Left forelimb (tissue), 1 donor: ENCODE measurements at regions not wholly inside any gene's neighbourhood (a gene's known extent, or its start where the extent isn't known, plus 50 kb on each side); places are given as distances from the start of the nearest gene placed in this dataset.
"Not testable (repeated sequence)": the region's sequence is repeated elsewhere in the genome, so short reads cannot be mapped to it uniquely, and the experiment has no call there.

Experiments
- DNase-seq: peaks from one replicate; pipeline ENCODE4 v3.0.0-alpha.2; 2018; ENCODE audit warnings: low spot score

DNA sequence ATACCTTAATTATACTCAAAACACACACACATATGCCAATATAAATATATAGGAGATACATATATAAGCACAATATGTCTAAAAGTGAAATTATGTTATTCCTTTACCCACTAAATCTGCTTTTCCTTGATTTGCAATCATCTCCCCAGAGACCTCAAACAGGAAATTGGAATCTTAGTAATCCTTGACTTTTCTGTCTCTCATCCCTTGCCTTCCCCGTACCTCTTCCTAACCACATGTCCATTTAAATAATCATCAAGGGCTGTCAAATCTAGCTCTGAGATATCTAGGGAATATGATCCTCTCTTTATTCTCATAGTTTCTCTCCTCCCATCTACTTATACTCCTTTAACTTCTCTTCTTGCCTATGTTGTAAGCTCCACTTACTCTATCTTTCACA is 336.6 kb downstream of the HGF start:
- no peak for DNase-seq

DNA sequence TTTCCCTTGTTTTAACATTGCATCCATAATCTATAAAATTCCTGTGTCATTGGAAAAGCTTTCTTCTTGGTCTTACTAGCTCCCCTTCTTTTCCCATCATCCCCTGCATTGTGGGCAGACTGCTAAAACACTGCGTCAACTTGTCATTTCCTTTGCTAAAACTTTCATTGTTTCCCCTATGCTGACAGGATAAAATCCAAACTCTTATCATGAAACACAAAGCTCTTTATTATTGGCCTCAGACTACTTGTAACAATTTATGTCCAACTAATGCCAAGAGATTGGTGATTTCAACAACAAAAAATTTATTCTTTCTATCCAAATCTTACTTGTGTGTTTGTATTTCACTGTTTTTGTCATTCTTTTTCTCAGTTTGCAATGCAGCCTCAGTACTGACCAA is 339.1 kb downstream of the HGF start:
- DNase-seq: no peak

DNA sequence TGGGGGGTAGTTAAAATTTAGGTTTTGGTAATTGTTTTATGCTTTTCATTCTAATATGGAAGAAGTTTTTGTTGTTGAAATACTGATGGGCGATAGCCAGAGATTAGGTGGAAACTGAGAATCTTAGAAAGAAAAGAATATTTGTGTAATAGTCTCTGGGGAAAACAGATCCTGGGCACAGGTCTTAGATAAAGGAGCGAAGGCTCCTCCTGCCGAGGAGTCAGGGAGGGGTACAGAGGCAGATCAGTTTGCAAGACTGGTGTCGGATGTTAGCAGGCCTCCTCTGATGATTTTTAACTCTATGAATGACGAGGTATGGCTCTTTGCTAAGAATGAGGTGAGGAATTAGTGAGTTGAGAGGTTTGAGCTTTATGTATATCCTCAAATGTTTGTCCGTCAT is 339.7 kb downstream of the HGF start:
- no peak for DNase-seq

DNA sequence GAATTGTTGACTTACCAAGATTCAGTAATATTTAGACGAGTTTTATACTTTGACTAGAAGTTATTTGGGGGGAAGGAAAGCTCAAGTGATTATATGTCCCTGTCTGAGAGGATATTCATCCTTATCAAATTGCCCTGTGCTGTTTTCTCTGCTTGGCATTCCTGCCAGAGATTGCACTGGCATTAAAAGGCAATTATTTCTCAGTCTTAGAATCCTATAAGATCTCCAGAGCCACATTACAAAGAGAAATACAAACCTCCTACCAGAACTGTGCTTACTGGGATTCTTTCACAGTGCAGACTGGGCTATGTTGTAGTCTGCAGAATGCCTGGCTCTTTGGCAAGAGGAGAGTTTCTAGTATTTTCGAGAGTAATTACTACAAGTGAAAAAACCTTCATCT is 342.4 kb downstream of the HGF start:
- DNase-seq: no peak

DNA sequence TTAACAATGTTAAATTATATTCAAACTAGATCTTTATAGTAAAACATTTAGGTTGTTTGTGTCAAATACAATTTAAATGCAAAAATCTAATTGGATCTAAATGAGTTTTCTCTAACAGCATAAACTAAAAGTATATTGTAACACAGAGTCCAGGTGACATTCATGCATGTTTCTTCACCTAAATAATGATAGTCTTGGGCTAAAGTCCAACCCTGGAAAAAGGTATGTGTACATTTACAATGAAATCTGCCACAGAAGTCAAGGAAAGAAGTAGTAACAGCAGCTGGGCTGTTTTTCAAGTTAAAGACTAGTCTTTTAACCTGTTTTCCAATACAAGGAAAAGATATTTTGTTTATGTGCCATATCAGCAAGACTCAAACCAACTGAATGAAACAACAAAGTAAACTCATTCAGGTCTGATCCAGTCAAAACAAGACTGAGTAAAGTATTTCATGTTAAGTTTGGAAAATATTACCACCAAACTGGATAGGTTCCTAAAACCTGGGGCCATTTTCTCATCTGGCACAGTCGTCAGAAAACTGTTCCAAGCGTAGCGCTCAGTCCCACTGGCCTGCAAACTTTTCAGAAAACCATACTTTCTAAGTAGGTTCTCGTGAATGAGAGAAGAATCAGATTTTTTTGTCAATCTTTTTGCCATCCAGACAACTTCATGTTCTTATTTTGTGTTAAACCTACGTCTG is 349.2 kb downstream of the HGF start:
- no peak for DNase-seq

DNA sequence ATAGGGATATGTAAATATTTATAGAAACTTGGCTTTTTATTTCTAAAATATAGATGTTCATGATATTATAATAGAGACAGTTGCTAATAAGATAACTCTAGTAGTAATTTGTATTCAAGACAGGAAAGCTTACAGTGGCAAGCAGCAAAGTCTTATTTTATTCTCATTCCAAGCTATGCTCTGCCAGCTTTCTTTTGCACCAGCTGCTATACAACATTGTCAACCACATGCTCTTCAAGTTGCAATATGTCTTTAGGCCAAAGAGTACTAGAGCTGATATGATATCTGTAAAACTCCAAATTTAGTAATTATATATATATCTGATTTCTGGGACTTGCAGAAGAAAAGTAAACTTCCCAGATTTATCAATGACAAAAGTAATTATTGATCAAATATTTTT is 350.1 kb downstream of the HGF start:
- no peak for DNase-seq

DNA sequence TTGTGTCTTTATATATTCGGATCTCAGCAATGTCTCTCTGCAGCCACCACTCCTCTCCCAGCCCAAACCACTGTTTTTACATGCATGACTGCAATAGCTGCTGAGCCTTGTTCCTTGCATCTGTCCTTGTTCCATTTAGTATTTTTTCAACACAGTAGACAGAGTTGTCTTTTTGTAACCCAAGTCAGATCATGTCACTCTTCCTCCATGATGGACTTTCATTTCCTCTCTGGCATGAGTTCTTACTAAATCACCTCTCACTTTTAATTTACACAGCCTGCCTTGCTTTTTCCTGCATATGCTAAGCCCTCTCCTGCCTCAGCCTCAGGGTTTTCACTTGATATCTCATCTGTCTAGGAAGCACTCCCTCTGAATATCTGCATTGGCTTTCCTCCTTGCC is 353.2 kb downstream of the HGF start:
- no peak for DNase-seq

DNA sequence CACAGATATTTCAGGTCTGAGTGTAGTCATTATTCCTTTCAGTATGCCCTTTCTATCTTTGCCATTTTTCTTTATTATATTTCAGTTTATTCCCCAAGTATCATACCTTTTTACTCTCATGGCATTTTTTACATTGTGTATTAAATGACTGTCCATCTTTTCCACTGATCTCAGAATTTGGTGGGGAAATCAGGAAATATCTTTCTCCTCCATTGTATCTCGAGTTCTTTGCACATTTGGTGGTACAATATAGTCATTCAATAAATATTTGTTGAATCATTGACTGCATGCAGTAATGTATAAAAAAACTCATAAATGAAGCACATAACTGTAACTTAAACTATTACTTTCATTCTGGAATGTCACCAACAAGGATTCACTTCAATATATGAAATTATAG is 354.7 kb downstream of the HGF start:
- DNase-seq: no peak

DNA sequence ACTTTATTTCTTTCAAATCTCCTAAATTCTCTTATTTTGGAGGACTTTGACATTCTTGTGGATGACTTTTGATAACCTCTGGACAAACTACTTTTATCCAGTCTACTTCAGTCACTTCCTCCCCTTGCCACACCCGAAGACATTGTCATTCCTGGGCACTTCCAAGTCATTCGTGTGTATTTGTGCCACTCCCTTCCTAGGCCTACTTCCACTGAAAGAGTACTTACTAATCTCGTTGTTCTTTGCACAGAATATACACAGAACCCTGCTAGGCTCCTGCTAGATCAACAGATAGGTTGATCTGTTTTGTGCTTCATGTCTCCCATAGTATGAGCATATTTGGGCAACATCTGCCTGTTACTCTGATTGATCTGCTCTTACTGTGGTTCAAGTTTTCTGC is 355.4 kb downstream of the HGF start:
- no peak for DNase-seq

DNA sequence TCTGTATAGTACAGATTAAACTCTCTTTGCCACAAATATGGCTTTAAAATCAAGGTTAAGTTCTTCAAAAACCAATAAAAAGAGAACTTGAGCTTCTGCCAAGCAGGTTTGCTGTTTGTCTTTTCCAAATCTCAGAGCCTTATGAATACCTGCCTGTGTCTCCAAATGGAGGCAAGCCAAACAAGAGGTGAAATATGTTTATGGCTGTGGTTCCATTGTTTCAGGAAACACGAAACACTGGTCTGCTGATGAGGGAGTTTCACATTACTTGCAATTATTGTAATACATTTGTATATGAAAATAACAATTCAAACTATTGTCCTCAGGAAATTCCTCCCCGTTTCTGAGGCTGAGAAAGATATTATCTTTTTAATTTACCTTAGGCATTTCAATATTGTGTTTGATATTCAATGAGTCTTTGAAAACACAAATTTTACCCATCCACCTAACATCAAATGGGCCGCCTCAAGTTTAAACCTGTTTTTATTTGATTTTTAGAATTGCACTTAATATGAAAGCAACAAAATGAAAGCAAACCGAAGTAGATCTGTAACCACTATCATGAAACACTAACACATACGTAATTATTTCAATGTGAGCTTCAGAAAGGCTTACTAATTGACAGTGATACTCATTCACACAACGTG is 359.3 kb downstream of the HGF start:
- DNase-seq: no peak

DNA sequence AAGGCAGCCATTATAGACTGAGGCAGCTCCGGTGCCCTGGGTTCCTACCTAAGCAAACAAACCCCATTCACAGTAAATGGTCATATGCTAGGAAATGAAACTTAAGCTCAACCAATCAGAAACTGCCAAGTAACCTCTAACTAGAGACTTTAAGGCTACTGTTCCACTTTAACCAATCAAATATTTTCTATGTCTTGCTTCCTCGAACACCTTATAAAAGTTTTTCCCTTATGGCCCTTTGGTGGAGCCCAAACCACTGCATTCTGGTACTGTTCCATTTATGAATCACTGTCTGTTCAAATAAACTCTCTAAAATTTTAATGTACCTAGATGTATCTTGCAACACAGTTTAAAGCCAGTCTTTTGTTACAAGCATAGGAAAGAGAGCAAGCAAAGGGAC is 361.1 kb downstream of the HGF start:
- DNase-seq: no peak

DNA sequence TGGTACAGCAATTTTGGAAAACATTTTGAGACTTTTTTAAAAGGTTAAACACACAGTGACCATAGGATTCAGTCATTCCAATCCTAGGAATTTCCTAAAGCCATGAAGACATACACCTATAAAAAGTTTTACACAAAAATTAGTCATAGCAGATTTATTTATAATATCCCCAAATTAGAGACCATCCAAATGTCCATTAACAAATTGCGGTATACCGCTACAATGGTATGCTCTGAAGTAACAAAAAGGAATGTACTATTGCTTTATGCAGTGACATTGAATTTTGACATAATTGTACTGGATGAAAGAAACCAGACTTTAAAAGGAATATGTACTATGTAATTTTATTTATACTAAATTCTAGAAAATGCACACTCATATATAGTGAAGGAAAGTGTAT is 362.8 kb downstream of the HGF start:
- DNase-seq: no peak

DNA sequence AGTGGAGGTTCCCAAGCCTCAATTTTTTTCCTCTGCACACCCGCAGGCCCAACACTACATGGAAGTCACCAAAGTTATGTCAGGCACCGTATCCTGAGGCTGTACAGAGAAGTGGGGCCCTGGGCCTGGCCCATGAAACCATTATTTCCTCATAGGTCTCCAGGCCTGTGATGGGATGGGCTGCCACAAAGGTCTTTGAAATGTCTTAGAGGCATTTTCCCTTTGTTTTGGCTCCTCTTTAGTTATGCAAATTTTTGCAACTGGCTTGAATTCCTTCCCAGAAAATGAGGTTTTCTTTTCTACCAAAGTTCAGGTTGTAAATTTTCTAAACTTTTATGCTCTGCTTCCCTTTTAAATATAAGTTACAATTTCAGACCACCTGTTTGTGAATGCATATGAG is 365.2 kb downstream of the HGF start:
- DNase-seq: no peak

DNA sequence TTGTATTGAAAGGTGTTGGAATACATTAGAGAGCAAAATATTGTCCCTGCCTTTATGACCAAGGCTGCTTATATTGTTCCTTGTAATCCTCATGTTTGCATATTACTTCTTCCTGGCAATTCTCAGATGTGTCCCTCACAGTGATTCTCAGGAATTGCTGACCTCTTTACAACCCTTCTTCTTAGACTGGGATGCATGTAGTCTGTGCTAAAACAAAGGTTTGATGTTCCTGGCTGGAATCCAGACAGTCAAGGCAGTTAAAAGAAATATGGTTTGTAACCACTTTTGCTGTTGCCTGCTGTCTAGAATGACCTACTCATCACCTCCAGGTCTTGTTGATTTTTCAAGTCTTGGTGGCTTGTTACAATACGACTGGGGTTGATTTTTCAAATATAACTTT is 367.6 kb downstream of the HGF start:
- no peak for DNase-seq

DNA sequence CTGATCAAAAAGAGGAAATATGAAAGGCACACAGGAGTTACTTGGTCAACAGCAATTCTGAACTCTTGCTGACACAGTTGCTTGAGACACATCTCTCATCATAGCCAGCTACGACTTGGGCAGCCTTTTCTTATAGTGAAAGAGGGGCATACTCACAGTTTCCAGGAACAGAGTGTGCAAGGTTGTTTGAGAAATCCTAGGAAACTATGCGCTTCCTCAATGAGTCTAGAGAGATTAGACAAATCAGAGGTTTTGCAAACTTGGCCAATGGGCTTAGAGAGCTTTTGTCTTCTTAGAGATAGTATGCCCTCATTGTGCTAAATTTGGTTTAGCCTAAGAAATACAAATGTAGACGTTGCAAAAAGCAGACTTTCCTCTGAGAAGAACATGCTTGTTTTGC is 370.4 kb downstream of the HGF start:
- DNase-seq: no peak

DNA sequence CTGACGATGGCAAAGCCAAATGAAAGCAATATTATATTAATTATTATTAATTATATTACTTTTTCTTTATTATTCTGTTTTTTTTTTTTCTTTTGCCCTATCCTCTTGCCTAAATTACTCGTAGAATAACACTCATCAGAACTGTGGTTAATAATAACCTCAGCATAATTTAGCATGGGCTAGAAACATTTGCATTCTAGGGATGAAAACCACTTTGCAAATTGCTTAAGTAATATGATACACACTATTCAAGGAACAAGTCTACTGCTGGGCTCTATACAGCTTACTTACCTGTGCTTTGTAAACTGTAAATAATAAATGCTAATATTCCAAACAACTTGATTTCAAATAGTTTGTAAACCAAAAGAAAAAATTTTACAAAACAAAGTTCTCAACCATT is 375.8 kb downstream of the HGF start:
- DNase-seq: no peak

DNA sequence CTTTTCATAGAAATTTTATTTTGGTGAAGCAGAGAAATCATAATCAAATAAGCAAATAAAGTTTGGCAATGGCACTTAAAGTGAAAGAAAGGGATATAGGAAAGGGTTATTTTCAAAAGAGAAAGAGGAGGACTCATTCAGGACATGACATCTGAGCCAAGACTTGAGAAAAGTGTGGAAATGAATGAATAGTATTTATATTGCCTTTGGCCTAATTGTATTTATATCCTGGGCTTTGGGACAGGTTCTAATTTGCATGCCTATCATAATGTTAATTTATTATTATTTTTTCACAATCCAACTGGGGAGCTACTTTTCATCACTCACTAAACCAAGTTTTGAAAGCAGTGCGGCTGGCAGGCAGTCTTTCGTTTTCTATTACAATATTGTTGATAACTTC is 376.8 kb downstream of the HGF start:
- DNase-seq: no peak

DNA sequence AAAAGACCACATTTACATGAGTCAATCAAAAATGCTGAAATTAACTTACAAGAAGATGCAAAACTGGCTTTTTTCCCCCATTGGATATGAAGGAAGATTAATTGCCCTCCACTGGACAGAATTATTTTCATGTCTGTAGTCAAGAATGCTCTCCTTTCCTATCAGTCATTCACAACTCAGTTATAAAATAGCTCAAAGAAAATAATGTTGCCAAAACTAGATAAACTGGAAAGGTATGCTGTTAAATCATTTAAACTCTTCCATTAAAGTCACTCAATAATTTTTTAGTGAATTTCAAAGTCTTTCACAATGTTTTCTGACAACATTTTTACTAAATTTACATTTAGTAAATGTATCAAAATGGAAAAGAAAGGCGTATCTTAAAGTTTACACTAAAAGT is 384.5 kb downstream of the HGF start:
- DNase-seq: no peak

DNA sequence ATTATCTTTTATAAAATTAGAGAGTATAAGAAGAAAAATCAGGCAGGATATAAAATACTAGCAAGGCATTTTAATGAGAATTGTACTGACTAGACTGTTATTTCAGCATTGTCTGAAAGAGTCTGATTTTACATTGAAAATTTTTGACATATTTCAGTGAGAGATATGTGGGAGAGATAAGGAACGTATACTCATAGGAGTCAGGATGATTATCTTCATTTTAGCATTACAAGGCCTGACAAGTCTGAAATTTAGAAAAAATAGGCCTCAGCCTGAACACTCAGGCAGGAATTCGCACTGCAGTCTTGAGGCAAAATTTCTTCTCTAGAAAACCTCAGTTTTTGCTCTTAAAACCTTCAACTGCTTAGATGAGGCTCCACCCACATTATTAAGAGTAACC is 386.0 kb downstream of the HGF start:
- no peak for DNase-seq

DNA sequence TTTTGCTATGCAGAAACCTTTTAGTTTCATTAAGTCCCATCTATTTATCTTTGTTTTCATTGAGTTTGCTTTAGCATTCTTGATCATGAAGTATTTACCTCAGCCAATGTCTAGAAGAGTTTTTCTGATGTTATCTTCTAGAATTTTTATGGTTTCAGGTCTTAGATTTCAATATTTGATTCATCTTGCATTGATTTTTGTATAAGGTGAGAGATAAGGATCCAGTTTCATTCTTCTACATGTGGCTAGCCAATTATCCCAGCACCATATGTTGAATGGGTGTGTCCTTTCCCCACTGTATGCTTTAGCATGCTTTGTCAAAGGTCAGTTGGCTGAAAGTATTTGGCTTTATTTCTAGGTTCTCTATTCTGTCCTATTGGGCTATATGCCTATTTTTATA is 395.2 kb downstream of the HGF start:
- not testable (repeated sequence) for DNase-seq

DNA sequence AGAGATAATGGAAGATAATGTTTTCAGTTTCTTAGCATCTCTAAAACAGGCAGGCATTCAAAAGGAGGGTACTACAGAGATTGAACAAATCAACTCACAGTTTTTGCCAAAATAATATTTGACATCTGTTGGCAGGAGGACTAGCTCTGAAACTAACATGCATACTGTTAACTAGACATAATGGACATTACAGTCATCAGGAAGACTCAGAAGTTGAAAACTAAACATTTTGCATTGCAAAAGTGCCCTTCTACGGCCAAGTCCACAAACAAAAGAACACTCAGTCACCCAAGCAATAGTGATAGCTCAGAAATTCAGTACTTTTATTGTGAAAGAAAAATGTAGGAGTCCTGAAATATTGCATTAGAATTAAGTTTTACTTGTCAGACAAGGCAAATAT is 399.0 kb downstream of the HGF start:
- DNase-seq: no peak

DNA sequence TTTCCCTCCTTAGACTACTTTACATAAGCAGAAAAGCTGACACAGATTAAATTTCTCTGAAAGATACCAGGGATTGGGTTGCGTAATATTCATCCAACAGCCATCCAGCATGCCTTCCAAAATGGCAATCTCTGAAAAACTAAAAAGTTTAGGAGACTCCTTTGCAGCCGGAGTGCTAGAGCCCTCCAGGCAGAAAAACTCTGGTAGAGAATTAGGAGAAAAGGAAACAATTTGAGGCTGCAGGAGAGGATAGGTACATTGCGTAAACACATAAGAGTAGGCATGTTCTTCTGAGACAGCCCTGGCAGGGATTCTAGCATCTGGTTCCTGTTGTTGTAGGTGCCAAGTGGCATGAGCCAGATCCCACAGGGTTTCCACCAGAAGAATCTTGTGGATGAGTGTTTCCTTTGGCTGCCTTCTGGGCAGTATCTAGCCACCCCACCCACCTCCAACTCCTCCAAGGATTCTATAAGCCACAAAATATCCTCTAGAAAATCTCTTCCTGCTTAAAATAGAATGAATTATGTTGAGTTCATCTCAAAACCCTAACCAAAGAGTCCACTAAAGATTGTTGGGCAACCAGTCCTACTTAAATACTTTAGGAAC is 402.4 kb downstream of the HGF start:
- no peak for DNase-seq

DNA sequence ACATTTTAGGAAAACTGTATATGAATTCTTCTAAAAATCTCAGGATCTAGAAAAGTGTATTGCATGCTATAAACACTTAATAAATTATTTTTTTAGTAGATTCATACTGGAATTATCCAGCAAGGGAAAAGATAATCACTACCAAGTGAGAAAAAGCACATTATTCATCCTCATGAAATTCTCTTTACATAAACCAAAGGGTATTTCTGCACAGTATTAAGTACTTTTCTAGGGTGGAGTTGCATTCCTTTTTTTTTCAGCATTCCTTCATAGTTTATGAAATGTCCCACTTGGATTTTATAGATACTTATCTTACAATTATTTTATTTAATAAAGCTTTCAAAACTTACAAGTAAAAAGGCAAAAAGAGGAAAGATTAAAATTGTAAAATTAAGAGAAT is 403.3 kb downstream of the HGF start:
- no peak for DNase-seq

DNA sequence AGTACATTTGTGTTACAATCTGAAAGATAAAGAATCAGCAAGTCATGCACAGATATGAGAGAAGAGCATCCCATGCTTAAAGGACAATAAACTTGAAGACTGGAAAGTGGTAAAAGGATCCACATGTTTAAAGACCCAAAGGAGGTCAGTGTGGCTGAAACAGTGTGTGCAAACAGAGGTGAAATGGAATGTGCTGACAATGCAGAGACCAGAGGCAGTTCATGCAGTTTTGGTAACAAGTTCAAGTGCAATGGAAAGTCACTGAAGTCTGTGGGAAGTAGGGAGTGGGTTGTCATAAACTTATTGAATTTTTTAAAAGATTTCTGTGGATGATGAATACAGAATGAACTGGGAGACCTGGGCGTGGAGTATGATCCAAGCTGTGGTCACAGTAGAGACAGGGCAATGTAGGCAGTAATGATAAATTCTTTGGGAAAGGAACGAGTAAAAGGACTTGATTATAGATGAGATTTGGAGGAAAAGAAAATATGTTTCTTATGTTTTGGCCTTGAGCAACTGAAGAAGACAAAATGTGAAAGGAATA is 408.0 kb downstream of the HGF start:
- DNase-seq: no peak
